T-helper 1 cell treated with Interleukin-12 subunit alpha and Interleukin-12 subunit beta and Interleukin-4 antibody, amounts not matched to agents 30 μg/mL and 1 μg/mL, for 36 hours (primary cell): ENCODE measurements at regions not wholly inside any gene's neighbourhood (a gene's known extent, or its start where the extent isn't known, plus 50 kb on each side); places are given as distances from the start of the nearest gene placed in this dataset.
"Not testable (repeated sequence)": the region's sequence is repeated elsewhere in the genome, so short reads cannot be mapped to it uniquely, and the experiment has no call there.

ENCODE experiments used
- H3K27ac Mint-ChIP-seq: one replicate; pipeline ENCODE4 v1.8.0; 2021; ENCODE audit warnings: mild to moderate bottlenecking, mixed read lengths
- H3K27me3 Mint-ChIP-seq: one replicate; pipeline ENCODE4 v1.8.0; 2021; ENCODE audit warnings: low read depth, mixed read lengths
- H3K36me3 Mint-ChIP-seq: one replicate; pipeline ENCODE4 v1.8.0; 2021; ENCODE audit warnings: low read depth, mixed read lengths
- H3K4me1 Mint-ChIP-seq: one replicate; pipeline ENCODE4 v1.8.0; 2021; ENCODE audit warnings: low read depth, mixed read lengths
- H3K4me3 Mint-ChIP-seq: one replicate; pipeline ENCODE4 v1.8.0; 2021; ENCODE audit warnings: mild to moderate bottlenecking, moderate library complexity, mixed read lengths
- H3K9me3 Mint-ChIP-seq: one replicate; pipeline ENCODE4 v1.8.0; 2021; ENCODE audit warnings: mixed read lengths

- Mint-ChIP-seq H3K27ac (no peak overlapping the region), H3K4me3 (no peak overlapping the region), H3K27me3 (no peaks in the 10 kb centered on the region), H3K9me3 (peaks cover 16% of the 10 kb centered on the region), H3K4me1 (no peaks in the 10 kb centered on the region), H3K36me3 (peaks cover 6% of the 10 kb centered on the region)
Measured at GRCh38 chr6:158900663-158901312, 81.6 kb upstream of the EZR start.

- no peak overlapping the region for H3K4me3 Mint-ChIP-seq
- no peaks in the 10 kb centered on the region for H3K4me1 Mint-ChIP-seq
- H3K27me3 Mint-ChIP-seq = no peaks in the 10 kb centered on the region
- H3K9me3 Mint-ChIP-seq = no peaks in the 10 kb centered on the region
- no peaks in the 10 kb centered on the region for H3K36me3 Mint-ChIP-seq
- no peak overlapping the region for H3K27ac Mint-ChIP-seq
Measured at GRCh38 chr6:158897236-158897635, 78.1 kb upstream of the EZR start.

GRCh38 chr6:158895661-158896060, 76.5 kb upstream of the EZR start:
- no peak overlapping the region for H3K27ac Mint-ChIP-seq
- no peaks in the 10 kb centered on the region for H3K4me1 Mint-ChIP-seq
- no peaks in the 10 kb centered on the region for H3K27me3 Mint-ChIP-seq
- no peaks in the 10 kb centered on the region for H3K36me3 Mint-ChIP-seq
- H3K4me3 Mint-ChIP-seq = no peak overlapping the region
- no peaks in the 10 kb centered on the region for H3K9me3 Mint-ChIP-seq

GRCh38 chr6:158894193-158894592, 75.0 kb upstream of the EZR start:
- H3K27me3 Mint-ChIP-seq = no peaks in the 10 kb centered on the region
- H3K36me3 Mint-ChIP-seq = no peaks in the 10 kb centered on the region
- no peaks in the 10 kb centered on the region for H3K9me3 Mint-ChIP-seq
- no peaks in the 10 kb centered on the region for H3K4me1 Mint-ChIP-seq
- no peak overlapping the region for H3K27ac Mint-ChIP-seq
- H3K4me3 Mint-ChIP-seq = no peak overlapping the region

- H3K27ac Mint-ChIP-seq = no peak overlapping the region
- H3K27me3 Mint-ChIP-seq = peaks cover 5% of the 10 kb centered on the region
- no peaks in the 10 kb centered on the region for H3K36me3 Mint-ChIP-seq
- no peaks in the 10 kb centered on the region for H3K9me3 Mint-ChIP-seq
- H3K4me3 Mint-ChIP-seq = no peak overlapping the region
- no peaks in the 10 kb centered on the region for H3K4me1 Mint-ChIP-seq
Measured at GRCh38 chr6:158892266-158892665, 73.1 kb upstream of the EZR start.

GRCh38 chr6:158891560-158891959, 72.4 kb upstream of the EZR start:
- not testable (repeated sequence) for H3K4me1 Mint-ChIP-seq, H3K4me3 Mint-ChIP-seq, H3K27ac Mint-ChIP-seq, H3K27me3 Mint-ChIP-seq, H3K9me3 Mint-ChIP-seq, H3K36me3 Mint-ChIP-seq

GRCh38 chr6:158888171-158888570, 69.0 kb upstream of the EZR start:
- not testable (repeated sequence) for H3K36me3 Mint-ChIP-seq, H3K4me3 Mint-ChIP-seq, H3K4me1 Mint-ChIP-seq, H3K9me3 Mint-ChIP-seq, H3K27ac Mint-ChIP-seq, H3K27me3 Mint-ChIP-seq

- H3K4me1 Mint-ChIP-seq, H3K27me3 Mint-ChIP-seq, H3K4me3 Mint-ChIP-seq, H3K36me3 Mint-ChIP-seq, H3K27ac Mint-ChIP-seq, H3K9me3 Mint-ChIP-seq: not testable (repeated sequence)
Measured at GRCh38 chr6:158886346-158886977, 67.3 kb upstream of the EZR start.

- not testable (repeated sequence) for H3K4me1 Mint-ChIP-seq, H3K27ac Mint-ChIP-seq, H3K36me3 Mint-ChIP-seq, H3K4me3 Mint-ChIP-seq, H3K27me3 Mint-ChIP-seq
- H3K9me3 Mint-ChIP-seq = peaks cover 17% of the 10 kb centered on the region
Measured at GRCh38 chr6:158881884-158882283, 62.7 kb upstream of the EZR start.

- H3K27ac Mint-ChIP-seq, H3K4me1 Mint-ChIP-seq, H3K4me3 Mint-ChIP-seq, H3K27me3 Mint-ChIP-seq, H3K36me3 Mint-ChIP-seq: not testable (repeated sequence)
- peaks cover 17% of the 10 kb centered on the region for H3K9me3 Mint-ChIP-seq
Measured at GRCh38 chr6:158881276-158881675, 62.1 kb upstream of the EZR start.

GRCh38 chr6:158879180-158879579, 60.0 kb upstream of the EZR start:
- Mint-ChIP-seq H3K36me3 (peaks cover 4% of the 10 kb centered on the region), H3K9me3 (peaks cover 17% of the 10 kb centered on the region), H3K4me1 (peaks cover 9% of the 10 kb centered on the region), H3K4me3 (no peak overlapping the region), H3K27me3 (peaks cover 11% of the 10 kb centered on the region), H3K27ac (no peak overlapping the region)

GRCh38 chr6:158877716-158878115, 58.5 kb upstream of the EZR start:
- no peak overlapping the region for H3K4me3 Mint-ChIP-seq

GRCh38 chr6:158876886-158877285, 57.7 kb upstream of the EZR start:
- H3K27me3 Mint-ChIP-seq = peaks cover 21% of the 10 kb centered on the region
- H3K4me1 Mint-ChIP-seq = peaks cover 9% of the 10 kb centered on the region
- H3K27ac Mint-ChIP-seq = no peak overlapping the region
- H3K9me3 Mint-ChIP-seq = peaks cover 20% of the 10 kb centered on the region
- H3K36me3 Mint-ChIP-seq = peaks cover 4% of the 10 kb centered on the region
- no peak overlapping the region for H3K4me3 Mint-ChIP-seq

More at GRCh38 chr6:158877716-158878115, 58.5 kb upstream of the EZR start:
- Mint-ChIP-seq H3K9me3 (peaks cover 20% of the 10 kb centered on the region), H3K27me3 (peaks cover 21% of the 10 kb centered on the region), H3K27ac (no peak overlapping the region), H3K4me1 (peaks cover 9% of the 10 kb centered on the region), H3K36me3 (peaks cover 4% of the 10 kb centered on the region)

- Mint-ChIP-seq H3K4me3 (peak overlapping the region; percentile 85), H3K4me1 (peaks cover 32% of the 10 kb centered on the region), H3K36me3 (no peaks in the 10 kb centered on the region), H3K27ac (peak overlapping the region; percentile 99), H3K27me3 (peaks cover 23% of the 10 kb centered on the region), H3K9me3 (peaks cover 3% of the 10 kb centered on the region)
Measured at GRCh38 chr6:158870649-158870957, 51.4 kb upstream of the EZR start.

- H3K36me3 Mint-ChIP-seq = no peaks in the 10 kb centered on the region
- H3K9me3 Mint-ChIP-seq = peaks cover 3% of the 10 kb centered on the region
- H3K27ac Mint-ChIP-seq = peak overlapping the region; percentile 99
- peaks cover 32% of the 10 kb centered on the region for H3K4me1 Mint-ChIP-seq
- peak overlapping the region; percentile 85 for H3K4me3 Mint-ChIP-seq
- H3K27me3 Mint-ChIP-seq = peaks cover 23% of the 10 kb centered on the region
Measured at GRCh38 chr6:158869826-158870648, 50.9 kb upstream of the EZR start.
